ENCODE measurements at regions not wholly inside any gene's neighbourhood (a gene's known extent, or its start where the extent isn't known, plus 50 kb on each side); places are given as distances from the start of the nearest gene placed in this dataset.

- H3K4me1 ChIP-seq = no peaks in the 10 kb centered on the region
- no peaks in the 10 kb centered on the region for H3K27me3 ChIP-seq
- H3K9me3 ChIP-seq = peaks cover 0 to 16% (median 0%) of the 10 kb centered on the region in 11 donors
- no peak overlapping the region for H3K27ac ChIP-seq
- no peak for DNase-seq
- intact Hi-C loops (cut with DNase I) = no loop called here
- no peak for TF ChIP-seq CTCF (IDR thresholded peaks at IDR 0.05)
- 69 to 70% methylated on average over 10 of the region's 10 CpGs for WGBS, 2 donors
- no peak overlapping the region for H3K4me3 ChIP-seq
- no peaks in the 10 kb centered on the region for H3K36me3 ChIP-seq
- no peak for ATAC-seq
Observed at GRCh38 chr4:32196950-32197688, 1477.0 kb downstream of the PCDH7 start.

GRCh38 chr4:32199639-32200038, 1479.5 kb downstream of the PCDH7 start:
- Histone ChIP-seq H3K27ac (no peak overlapping the region), H3K36me3 (no peaks in the 10 kb centered on the region), H3K9me3 (peaks cover 0 to 31% (median 0%) of the 10 kb centered on the region in 11 donors), H3K27me3 (no peaks in the 10 kb centered on the region), H3K4me1 (no peaks in the 10 kb centered on the region), H3K4me3 (no peak overlapping the region)
- DNase-seq = no peak
- intact Hi-C loops (cut with DNase I) = no loop called here
- no peak for TF ChIP-seq CTCF (IDR thresholded peaks at IDR 0.05)
- ATAC-seq = no peak
- WGBS, 2 donors = 84 to 85% methylated on average over 8 of the region's 8 CpGs

GRCh38 chr4:32203340-32203739, 1483.2 kb downstream of the PCDH7 start:
- Histone ChIP-seq H3K27ac (no peak overlapping the region), H3K27me3 (no peaks in the 10 kb centered on the region), H3K9me3 (peaks cover 0 to 36% (median 4%) of the 10 kb centered on the region in 11 donors), H3K4me3 (no peak overlapping the region), H3K4me1 (no peaks in the 10 kb centered on the region), H3K36me3 (no peaks in the 10 kb centered on the region)
- DNase-seq (no peak), ATAC-seq (no peak)
- no peak for TF ChIP-seq CTCF (IDR thresholded peaks at IDR 0.05)
- intact Hi-C loops (cut with DNase I) = no loop called here

GRCh38 chr4:32206756-32207155, 1486.6 kb downstream of the PCDH7 start:
- H3K27ac ChIP-seq = no peak overlapping the region
- H3K27me3 ChIP-seq = no peaks in the 10 kb centered on the region
- no peak overlapping the region for H3K4me3 ChIP-seq
- no peaks in the 10 kb centered on the region for H3K36me3 ChIP-seq
- 66 to 70% methylated on average over 3 of the region's 3 CpGs for WGBS, 2 donors
- TF ChIP-seq CTCF (IDR thresholded peaks at IDR 0.05) = no peak
- no peaks in the 10 kb centered on the region for H3K4me1 ChIP-seq
- intact Hi-C loops (cut with DNase I) = no loop called here
- no peak for ATAC-seq
- peaks cover 0 to 41% (median 4%) of the 10 kb centered on the region in 11 donors for H3K9me3 ChIP-seq
- no peak for DNase-seq
